ENCODE measurements at regions not wholly inside any gene's neighbourhood (a gene's known extent, or its start where the extent isn't known, plus 50 kb on each side); places are given as distances from the start of the nearest gene placed in this dataset.

- no peak for DNase-seq
Measured at GRCh38 chr6:11284996-11285395, 52.5 kb upstream of the NEDD9 start.

- DNase-seq = no peak
Measured at GRCh38 chr6:11283629-11284028, 51.2 kb upstream of the NEDD9 start.

GRCh38 chr6:11282875-11283274, 50.4 kb upstream of the NEDD9 start:
- DNase-seq = no peak
